HAP-1 (cell line): ENCODE measurements at regions not wholly inside any gene's neighbourhood (a gene's known extent, or its start where the extent isn't known, plus 50 kb on each side); places are given as distances from the start of the nearest gene placed in this dataset.

Source experiments
- DNase-seq, 2 experiments: peaks; one replicate each; pipeline ENCODE4 v3.0.0-alpha.2; 2016 to 2020; ENCODE audit warnings: low spot score in 2 of 2
- H3K27me3 ChIP-seq: fragments of 250-450 bp; sonication (Bioruptor Pico); 2 replicates; pipeline ENCODE4 v1.5.1; 2020; ENCODE audit warnings: low read depth, mild to moderate bottlenecking, moderate library complexity
- H3K36me3 ChIP-seq: fragments of 250-450 bp; sonication (Bioruptor Pico); replicated peaks from 2 replicates; pipeline ENCODE4 v1.5.1; 2020; ENCODE audit warnings: mild to moderate bottlenecking
- H3K4me1 ChIP-seq: fragments of 250-450 bp; sonication (Bioruptor Pico); 2 replicates; pipeline ENCODE4 v1.5.1; 2020; ENCODE audit warnings: mild to moderate bottlenecking
- H3K4me3 ChIP-seq: fragments of 250-450 bp; sonication (Bioruptor Pico); 2 replicates; pipeline ENCODE4 v1.5.1; 2020; ENCODE audit warnings: mild to moderate bottlenecking, moderate library complexity
- H3K9me3 ChIP-seq: fragments of 250-450 bp; sonication (Bioruptor Pico); 2 replicates; pipeline ENCODE4 v1.5.1; 2020; ENCODE audit warnings: mild to moderate bottlenecking, moderate library complexity
- in situ Hi-C: fragments of 300-500 bp; cut with MboI; formaldehyde crosslinking; loops from 3 replicates; pipeline ENCODE4 v1.14.3; 2020; ENCODE audit warnings: low sequenced_read_pairs, inconsistent platforms, mixed read lengths

DNA sequence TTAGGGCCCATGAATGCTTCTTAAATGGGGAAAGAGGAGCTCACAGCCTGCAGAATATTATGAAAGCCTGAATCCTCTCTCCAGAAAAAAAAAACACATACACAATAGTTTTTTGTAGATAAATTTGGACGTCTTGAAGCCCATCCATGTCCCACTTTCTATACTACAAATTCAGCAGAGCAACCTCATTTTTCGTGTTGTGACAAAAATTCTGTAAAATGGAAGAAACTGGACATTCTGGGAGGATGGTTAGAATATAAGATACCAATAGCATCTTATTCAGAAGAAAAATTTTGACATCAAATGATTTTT lies 102.1 kb downstream of the ZNF281 start:
- Histone ChIP-seq H3K9me3 (no peaks in the 10 kb centered on the region), H3K4me1 (no peaks in the 10 kb centered on the region), H3K27me3 (no peaks in the 10 kb centered on the region), H3K4me3 (no peak overlapping the region), H3K36me3 (no peaks in the 10 kb centered on the region)
- in situ Hi-C loops = no loop called here
- DNase-seq = no peak

DNA sequence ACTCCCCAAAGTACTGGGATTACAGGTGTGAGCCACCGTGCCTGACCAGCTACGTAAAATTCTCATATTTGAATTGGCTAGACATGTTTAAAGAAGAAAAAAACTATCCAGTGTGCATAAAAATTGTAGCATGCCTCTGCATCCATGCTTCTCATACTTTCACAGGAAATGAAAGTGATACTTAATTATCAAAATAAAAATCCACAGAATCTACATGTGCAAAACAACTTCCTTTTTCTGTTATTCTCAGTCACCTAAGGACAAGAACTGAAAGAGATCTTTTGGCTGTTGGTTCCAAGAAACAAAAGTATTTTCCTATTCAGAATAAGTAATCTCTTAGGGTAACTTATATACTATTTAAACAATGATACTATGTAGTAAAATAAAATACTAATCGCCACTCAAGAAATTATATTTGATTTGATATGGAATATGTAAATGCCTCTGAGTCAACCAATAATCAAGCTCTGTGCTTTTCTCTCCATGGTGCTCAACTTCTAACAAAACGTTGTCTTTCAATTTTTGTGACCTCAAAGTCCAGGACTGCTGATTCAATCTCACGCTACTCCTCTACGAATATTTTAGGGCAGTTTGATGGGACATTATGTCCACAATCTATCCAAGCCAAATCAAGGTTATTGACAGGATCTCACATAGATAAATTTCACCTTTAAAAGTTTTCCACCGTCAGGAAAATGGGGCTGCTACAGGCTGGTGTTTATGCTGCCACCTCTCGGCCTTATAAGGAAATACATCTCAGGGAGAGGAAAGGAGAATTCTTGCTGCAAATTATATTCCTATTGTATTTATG lies 102.7 kb downstream of the ZNF281 start:
- H3K9me3 ChIP-seq = no peaks in the 10 kb centered on the region
- in situ Hi-C loops = no loop called here

GRCh38 chr1:200305806-200306205 lies 104.0 kb downstream of the ZNF281 start:
- DNase-seq = no peak
- in situ Hi-C loops = no loop called here

More for the DNA sequence above, 102.7 kb downstream of the ZNF281 start:
- peak; percentile 43 to 61 for DNase-seq
- no peaks in the 10 kb centered on the region for H3K27me3 ChIP-seq
- no peak overlapping the region for H3K4me3 ChIP-seq
- no peaks in the 10 kb centered on the region for H3K36me3 ChIP-seq
- H3K4me1 ChIP-seq = no peaks in the 10 kb centered on the region

DNA sequence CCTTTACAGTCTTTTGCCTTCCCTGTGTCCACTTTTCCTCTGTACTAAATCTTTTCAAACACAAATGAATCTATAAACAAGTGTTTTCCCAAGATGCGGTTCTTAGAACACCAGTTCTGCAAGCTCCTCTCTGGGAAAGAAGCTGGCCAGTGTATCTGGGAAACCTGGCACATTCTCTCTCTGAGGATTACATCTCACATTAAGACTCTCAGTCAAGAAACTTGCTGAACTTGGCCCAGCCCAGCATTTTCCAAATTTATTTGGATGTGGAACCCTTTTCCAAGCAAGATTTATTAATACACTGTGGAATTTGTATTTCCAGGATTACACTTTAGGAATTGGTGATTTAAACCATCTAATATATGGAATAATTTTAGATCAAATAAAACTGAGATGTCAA lies 105.7 kb downstream of the ZNF281 start:
- peaks cover 9% of the 10 kb centered on the region for H3K4me1 ChIP-seq
- DNase-seq = no peak
- H3K27me3 ChIP-seq = no peaks in the 10 kb centered on the region

More at GRCh38 chr1:200305806-200306205, 104.0 kb downstream of the ZNF281 start:
- Histone ChIP-seq H3K4me1 (peaks cover 6% of the 10 kb centered on the region), H3K4me3 (no peak overlapping the region), H3K36me3 (no peaks in the 10 kb centered on the region), H3K27me3 (no peaks in the 10 kb centered on the region), H3K9me3 (no peaks in the 10 kb centered on the region)

DNA sequence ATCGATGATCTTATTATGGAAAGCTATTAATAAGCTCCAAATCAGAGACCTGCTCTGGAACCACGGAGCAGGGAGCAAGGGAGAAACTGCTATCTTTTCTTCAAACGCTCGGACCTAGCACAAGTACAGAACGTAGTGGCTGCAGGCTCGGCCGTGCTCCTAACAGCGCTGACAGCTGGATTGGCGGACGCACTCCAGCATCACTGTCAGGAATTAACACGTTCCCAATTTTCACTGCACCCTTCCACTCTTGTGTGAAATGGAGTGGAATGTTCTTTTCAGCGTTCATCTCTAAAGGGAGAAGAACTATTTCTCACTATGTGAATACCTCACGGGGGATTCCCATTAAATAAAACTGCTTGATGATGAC lies 106.9 kb downstream of the ZNF281 start:
- in situ Hi-C loops = no loop called here
- Histone ChIP-seq H3K9me3 (no peaks in the 10 kb centered on the region), H3K27me3 (no peaks in the 10 kb centered on the region), H3K4me3 (no peak overlapping the region), H3K36me3 (no peaks in the 10 kb centered on the region), H3K4me1 (peaks cover 9% of the 10 kb centered on the region)
- DNase-seq = no peak

More for the DNA sequence above, 105.7 kb downstream of the ZNF281 start:
- no peaks in the 10 kb centered on the region for H3K9me3 ChIP-seq
- in situ Hi-C loops = no loop called here
- H3K4me3 ChIP-seq = no peak overlapping the region
- no peaks in the 10 kb centered on the region for H3K36me3 ChIP-seq

GRCh38 chr1:200302192-200302920 lies 107.5 kb downstream of the ZNF281 start:
- peak; percentile 23 to 54 for DNase-seq

GRCh38 chr1:200301152-200301551 lies 108.7 kb downstream of the ZNF281 start:
- Histone ChIP-seq H3K36me3 (no peaks in the 10 kb centered on the region), H3K4me3 (no peak overlapping the region), H3K9me3 (no peaks in the 10 kb centered on the region), H3K4me1 (peaks cover 9% of the 10 kb centered on the region), H3K27me3 (no peaks in the 10 kb centered on the region)
- in situ Hi-C loops = no loop called here
- DNase-seq = no peak

More at GRCh38 chr1:200302192-200302920, 107.5 kb downstream of the ZNF281 start:
- H3K4me1 ChIP-seq = peaks cover 9% of the 10 kb centered on the region
- no peaks in the 10 kb centered on the region for H3K36me3 ChIP-seq
- H3K9me3 ChIP-seq = no peaks in the 10 kb centered on the region
- peak overlapping the region; percentile 24 for H3K4me3 ChIP-seq
- no peaks in the 10 kb centered on the region for H3K27me3 ChIP-seq
- in situ Hi-C loops = no loop called here

DNA sequence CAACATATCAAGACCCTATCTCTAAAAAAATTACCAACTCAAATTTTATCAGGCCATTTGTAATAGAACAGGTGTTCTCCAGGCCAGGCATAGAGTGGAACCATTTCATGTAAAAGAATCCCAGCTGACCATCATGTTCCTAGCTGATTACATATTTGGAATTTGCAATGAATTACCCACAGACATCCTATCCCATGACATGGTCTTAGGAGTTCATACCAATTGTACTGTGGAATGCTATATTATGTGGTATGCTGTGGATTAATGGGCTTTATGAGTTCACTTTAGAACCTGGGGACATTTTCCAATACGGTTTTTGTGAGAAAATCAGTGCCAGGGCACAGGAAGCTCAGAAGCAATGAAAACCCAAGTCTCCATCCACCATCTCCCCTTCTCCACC lies 110.3 kb downstream of the ZNF281 start:
- no peak for DNase-seq
- in situ Hi-C loops = no loop called here
- H3K4me3 ChIP-seq = no peak overlapping the region

DNA sequence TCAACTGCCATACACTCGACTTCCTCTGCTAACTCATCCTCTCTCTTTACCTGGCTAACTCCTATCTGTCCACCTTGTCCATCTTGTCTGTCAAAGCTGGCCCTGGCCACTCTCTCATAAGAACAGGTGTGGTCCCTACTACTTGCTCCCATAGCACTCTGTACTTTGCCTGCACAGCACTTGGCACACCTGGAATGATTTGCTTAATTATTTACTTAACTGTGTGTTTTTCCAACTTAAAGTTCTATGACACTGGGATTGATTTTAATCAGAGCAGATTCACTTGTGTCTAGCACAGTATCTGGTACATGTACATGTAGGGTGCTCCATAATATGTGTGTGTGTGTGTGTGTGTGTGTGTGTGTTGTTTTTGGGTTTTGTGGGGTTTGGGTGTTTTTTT lies 111.6 kb downstream of the ZNF281 start:
- Histone ChIP-seq H3K36me3 (no peaks in the 10 kb centered on the region), H3K4me1 (peaks cover 9% of the 10 kb centered on the region), H3K27me3 (no peaks in the 10 kb centered on the region), H3K4me3 (no peak overlapping the region), H3K9me3 (no peaks in the 10 kb centered on the region)
- in situ Hi-C loops = no loop called here
- no peak for DNase-seq

More for the DNA sequence above, 110.3 kb downstream of the ZNF281 start:
- Histone ChIP-seq H3K27me3 (no peaks in the 10 kb centered on the region), H3K4me1 (peaks cover 9% of the 10 kb centered on the region), H3K9me3 (no peaks in the 10 kb centered on the region), H3K36me3 (no peaks in the 10 kb centered on the region)

GRCh38 chr1:200296091-200296661 lies 113.7 kb downstream of the ZNF281 start:
- in situ Hi-C loops = no loop called here
- H3K27me3 ChIP-seq = no peaks in the 10 kb centered on the region
- H3K36me3 ChIP-seq = no peaks in the 10 kb centered on the region
- no peaks in the 10 kb centered on the region for H3K9me3 ChIP-seq
- no peak for DNase-seq
- H3K4me1 ChIP-seq = peaks cover 9% of the 10 kb centered on the region
- no peak overlapping the region for H3K4me3 ChIP-seq

- H3K9me3 ChIP-seq = no peaks in the 10 kb centered on the region
- H3K27me3 ChIP-seq = no peaks in the 10 kb centered on the region
- H3K4me3 ChIP-seq = no peak overlapping the region
- H3K4me1 ChIP-seq = peaks cover 3% of the 10 kb centered on the region; the same call in 1 of the 2 replicates
- in situ Hi-C loops = no loop called here
- H3K36me3 ChIP-seq = no peaks in the 10 kb centered on the region
- DNase-seq = no peak
Measured at GRCh38 chr1:200294241-200294640, 115.6 kb downstream of the ZNF281 start.

DNA sequence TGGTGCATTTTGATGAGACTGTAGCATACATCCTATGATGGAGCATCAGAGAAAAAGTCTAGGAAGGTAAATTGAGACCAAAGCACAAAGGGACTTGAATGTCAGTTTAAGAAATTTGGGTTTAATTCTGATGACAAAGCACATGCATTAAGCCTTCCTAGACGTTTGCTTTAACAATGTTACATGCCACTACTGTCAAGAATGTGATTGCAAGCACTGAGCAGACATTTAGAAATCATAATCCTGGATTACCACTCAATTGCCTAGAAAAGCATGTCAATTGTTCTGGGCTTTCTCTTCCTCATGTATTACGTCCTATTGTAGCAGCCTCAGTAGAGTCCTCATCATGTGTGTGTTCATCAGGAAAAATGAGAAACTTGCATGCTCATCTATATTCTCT lies 117.1 kb downstream of the ZNF281 start:
- H3K27me3 ChIP-seq = no peaks in the 10 kb centered on the region
- no peaks in the 10 kb centered on the region for H3K36me3 ChIP-seq
- H3K4me1 ChIP-seq = peaks cover 3% of the 10 kb centered on the region; the same call in 1 of the 2 replicates
- no peak overlapping the region for H3K4me3 ChIP-seq
- peak in 1 of 2 experiments; percentile 17 for DNase-seq
- in situ Hi-C loops = no loop called here
- H3K9me3 ChIP-seq = no peaks in the 10 kb centered on the region

GRCh38 chr1:200291106-200291505 lies 118.7 kb downstream of the ZNF281 start:
- Histone ChIP-seq H3K9me3 (no peaks in the 10 kb centered on the region), H3K4me1 (peaks cover 3% of the 10 kb centered on the region; the same call in 1 of the 2 replicates), H3K36me3 (no peaks in the 10 kb centered on the region), H3K27me3 (no peaks in the 10 kb centered on the region; the same call in 1 of the 2 replicates), H3K4me3 (no peak overlapping the region)
- DNase-seq = no peak
- in situ Hi-C loops = no loop called here
